Activated naive CD8-positive, alpha-beta T cell treated with anti-CD3 and anti-CD28 coated beads, Interleukin-2, amount 10 ng/mL, durations not matched to agents 7 days and 5 days (primary cell): ENCODE measurements at regions not wholly inside any gene's neighbourhood (a gene's known extent, or its start where the extent isn't known, plus 50 kb on each side); places are given as distances from the start of the nearest gene placed in this dataset.
"Not testable (repeated sequence)": the region's sequence is repeated elsewhere in the genome, so short reads cannot be mapped to it uniquely, and the experiment has no call there.

Experiments used
- ATAC-seq: fragments of 150-1000 bp; cut with Tn5 transposase; one replicate; pipeline ENCODE4 v1.10.0; 2021; ENCODE audit warnings: low read depth, moderate library complexity
- POLR2A ChIA-PET: fragments of 350-600 bp; sonication (Branson Sonifier 250); formaldehyde crosslinking; loops from one replicate; lab custom pipeline; 2021; ENCODE audit warnings: antibody characterized with exemption; lab: Charles Lee
- DNase-seq: peaks from one replicate; pipeline ENCODE4 v3.0.0; 2021
- H3K27ac Mint-ChIP-seq: one replicate; pipeline ENCODE4 v1.8.0; 2022; ENCODE audit warnings: mild to moderate bottlenecking, mixed read lengths
- H3K27me3 Mint-ChIP-seq: one replicate; pipeline ENCODE4 v1.8.0; 2022; ENCODE audit warnings: mild to moderate bottlenecking, moderate library complexity, mixed read lengths
- H3K36me3 Mint-ChIP-seq: one replicate; pipeline ENCODE4 v1.8.0; 2021; ENCODE audit warnings: mild to moderate bottlenecking, mixed read lengths
- H3K4me1 Mint-ChIP-seq: one replicate; pipeline ENCODE4 v1.8.0; 2021; ENCODE audit warnings: mixed read lengths
- H3K4me3 Mint-ChIP-seq: one replicate; pipeline ENCODE4 v1.8.0; 2022; ENCODE audit warnings: mild to moderate bottlenecking, moderate library complexity, mixed read lengths
- H3K9me3 Mint-ChIP-seq: one replicate; pipeline ENCODE4 v1.8.0; 2021; ENCODE audit warnings: mixed read lengths

DNA sequence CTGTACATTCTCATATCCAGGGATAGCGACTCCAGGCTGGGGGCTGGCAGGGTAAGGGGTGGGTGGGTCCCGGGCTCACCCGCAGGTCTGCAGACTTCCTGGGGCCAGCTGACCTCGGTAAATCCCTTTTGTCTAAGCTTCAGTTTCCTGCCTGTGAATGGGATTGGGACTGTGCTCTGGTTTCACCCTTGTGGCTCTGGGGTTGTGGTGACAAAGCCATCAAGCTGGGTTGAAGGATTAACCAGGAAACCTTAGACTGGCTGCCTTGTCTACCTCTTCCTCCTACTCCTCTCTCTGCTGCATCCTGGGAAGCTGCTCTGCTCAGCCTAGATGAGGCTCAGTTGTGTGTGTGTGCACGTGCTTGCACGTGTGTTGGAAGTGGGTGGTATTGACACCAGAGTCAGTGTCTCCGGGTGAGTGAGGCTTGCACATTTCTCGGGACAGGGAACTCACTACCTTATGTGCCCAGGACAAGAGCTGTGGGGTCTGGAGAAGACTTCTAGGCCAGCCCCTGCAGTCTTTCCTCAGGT lies 3078.6 kb downstream of the RPIA start:
- ATAC-seq, H3K36me3 Mint-ChIP-seq, DNase-seq, H3K4me3 Mint-ChIP-seq, H3K27ac Mint-ChIP-seq, H3K9me3 Mint-ChIP-seq, H3K4me1 Mint-ChIP-seq, H3K27me3 Mint-ChIP-seq, POLR2A ChIA-PET: not testable (repeated sequence)

DNA sequence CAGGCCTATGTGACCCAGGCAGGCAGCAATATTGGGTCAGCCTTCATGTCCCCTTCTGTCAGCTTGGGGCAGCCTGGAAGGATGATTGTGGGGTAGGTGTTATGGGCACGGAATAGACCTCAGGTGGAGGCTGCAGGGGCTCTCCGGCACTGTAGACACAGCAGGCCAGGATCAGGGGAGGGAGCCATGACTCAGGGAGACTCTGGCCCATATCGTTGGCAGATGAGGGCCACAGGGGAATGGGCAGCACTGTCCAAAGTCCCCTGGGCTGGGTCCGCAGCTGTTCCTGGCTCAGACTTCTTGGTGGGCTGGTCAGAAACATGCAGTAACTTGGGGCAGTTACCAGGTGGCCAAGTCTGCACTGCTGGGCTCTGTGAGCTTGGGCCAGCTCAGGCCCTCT lies 3080.1 kb downstream of the RPIA start:
- ATAC-seq, H3K27ac Mint-ChIP-seq, H3K9me3 Mint-ChIP-seq, H3K4me3 Mint-ChIP-seq, H3K4me1 Mint-ChIP-seq, H3K36me3 Mint-ChIP-seq, H3K27me3 Mint-ChIP-seq, POLR2A ChIA-PET, DNase-seq: not testable (repeated sequence)

DNA sequence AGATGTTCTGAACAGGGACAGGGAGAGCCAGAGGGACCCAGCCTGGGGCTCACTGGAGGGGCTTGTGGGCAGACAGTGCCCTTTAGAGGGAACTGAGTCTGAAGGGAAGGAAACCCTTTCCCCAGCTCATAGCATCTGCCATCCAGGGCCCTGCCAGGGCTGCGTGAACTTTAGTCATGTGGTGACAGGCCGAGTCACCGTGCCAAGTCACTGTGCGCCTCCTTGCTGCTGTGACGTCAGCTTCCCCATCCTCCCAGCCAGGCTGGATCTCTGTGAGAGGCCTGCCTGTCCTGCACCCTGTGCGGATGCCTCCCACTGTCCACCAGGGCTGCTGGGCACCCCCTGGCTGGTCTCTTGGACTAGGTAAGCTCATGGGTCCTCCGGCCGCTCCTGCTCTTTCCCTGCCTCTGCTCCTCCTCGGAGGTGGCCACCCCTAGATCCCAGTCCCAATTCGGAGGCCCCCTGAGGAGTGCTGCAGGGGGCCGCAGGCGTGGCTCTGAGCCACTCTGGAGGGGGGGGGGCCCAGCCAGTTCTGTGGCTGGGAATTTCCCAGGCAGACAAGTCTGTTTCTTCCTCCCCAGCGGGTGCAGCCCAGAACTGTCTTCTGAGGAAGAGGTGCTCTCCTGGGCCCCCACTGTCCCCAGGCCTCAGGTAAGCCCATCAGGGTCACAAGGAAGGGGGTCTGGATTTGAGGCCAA lies 3080.9 kb downstream of the RPIA start:
- H3K27me3 Mint-ChIP-seq, ATAC-seq, H3K36me3 Mint-ChIP-seq, DNase-seq, H3K27ac Mint-ChIP-seq, H3K4me3 Mint-ChIP-seq, POLR2A ChIA-PET, H3K9me3 Mint-ChIP-seq, H3K4me1 Mint-ChIP-seq: not testable (repeated sequence)

DNA sequence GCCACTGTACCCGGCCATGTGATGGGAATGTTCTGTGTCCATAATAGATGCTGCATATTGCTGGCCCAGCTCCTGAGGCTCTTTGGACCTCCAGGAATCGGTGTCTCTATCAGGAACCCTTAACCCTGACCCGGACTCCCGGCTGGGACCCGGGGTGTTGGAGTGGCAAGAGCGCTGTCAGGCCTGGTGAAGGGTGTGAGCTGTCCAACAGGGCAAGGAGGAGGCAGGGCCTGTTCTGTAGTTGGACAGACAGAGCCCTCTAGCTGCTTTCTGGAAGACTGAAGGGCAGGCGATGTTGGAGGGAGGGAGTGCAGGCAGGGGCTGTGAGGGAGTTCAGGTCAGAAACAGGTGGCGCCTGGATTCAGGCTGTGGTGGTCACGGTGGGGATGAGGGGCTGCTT lies 3082.3 kb downstream of the RPIA start:
- H3K4me1 Mint-ChIP-seq, H3K9me3 Mint-ChIP-seq, H3K27ac Mint-ChIP-seq, H3K4me3 Mint-ChIP-seq, DNase-seq, POLR2A ChIA-PET, H3K36me3 Mint-ChIP-seq, ATAC-seq, H3K27me3 Mint-ChIP-seq: not testable (repeated sequence)

DNA sequence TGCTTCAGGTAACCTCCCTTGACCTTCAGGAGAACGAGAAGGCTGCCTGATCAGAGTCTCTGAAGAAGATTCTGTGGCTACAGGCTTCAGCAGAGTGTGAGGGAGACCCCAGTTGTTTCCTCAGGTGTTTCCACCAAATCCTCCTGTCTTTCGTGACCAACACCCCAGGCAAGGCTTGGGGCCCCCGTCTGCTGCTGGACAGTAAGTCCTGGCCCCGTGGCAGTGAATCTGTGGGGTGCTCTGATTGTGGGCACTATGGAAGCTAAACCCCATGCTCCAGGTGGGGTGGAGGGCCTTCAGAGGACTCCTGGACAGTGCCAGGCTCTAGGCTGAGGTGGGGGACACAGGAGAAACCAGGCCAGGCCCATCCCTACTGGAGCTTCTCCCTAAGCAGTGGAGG lies 3083.7 kb downstream of the RPIA start:
- POLR2A ChIA-PET, H3K36me3 Mint-ChIP-seq, ATAC-seq, H3K27ac Mint-ChIP-seq, H3K27me3 Mint-ChIP-seq, DNase-seq, H3K9me3 Mint-ChIP-seq, H3K4me1 Mint-ChIP-seq, H3K4me3 Mint-ChIP-seq: not testable (repeated sequence)

DNA sequence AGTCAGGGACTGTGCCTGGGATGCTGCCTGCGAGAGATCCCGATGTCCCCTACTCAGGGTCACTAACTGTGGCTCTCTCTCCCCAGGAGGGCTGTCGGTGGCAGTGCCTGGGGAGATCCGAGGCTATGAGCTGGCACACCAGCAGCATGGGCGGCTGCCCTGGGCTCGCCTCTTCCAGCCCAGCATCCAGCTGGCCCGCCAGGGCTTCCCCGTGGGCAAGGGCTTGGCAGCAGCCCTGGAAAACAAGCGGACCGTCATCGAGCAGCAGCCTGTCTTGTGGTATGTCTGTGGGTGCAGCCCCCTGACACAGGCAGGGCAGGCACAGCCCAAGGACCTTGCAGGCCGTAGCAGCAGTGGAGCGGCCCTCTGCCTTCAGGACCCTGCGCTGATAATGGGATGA lies 3088.9 kb downstream of the RPIA start:
- H3K4me1 Mint-ChIP-seq, H3K9me3 Mint-ChIP-seq, POLR2A ChIA-PET, ATAC-seq, H3K27ac Mint-ChIP-seq, H3K4me3 Mint-ChIP-seq, H3K27me3 Mint-ChIP-seq, DNase-seq, H3K36me3 Mint-ChIP-seq: not testable (repeated sequence)

DNA sequence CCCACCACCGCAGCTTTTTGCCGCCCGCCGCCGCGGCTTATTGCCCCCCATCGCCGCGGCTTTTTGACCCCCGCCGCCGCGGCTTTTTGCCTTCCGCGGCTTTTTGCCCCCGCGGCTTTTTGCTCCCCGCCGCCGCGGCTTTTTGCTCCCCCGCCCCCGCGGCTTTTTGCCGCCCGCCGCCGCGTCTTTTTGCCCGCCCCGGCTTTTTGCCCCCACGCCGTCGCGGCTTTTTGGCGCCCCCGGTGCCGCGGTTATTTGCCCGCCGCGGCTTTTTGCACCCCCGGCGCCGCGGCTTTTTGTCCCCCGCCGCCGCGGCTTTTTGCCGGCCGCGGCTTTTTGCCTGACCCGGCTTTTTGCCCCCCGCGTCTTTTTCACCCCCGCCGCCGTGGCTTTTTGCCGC lies 3061.8 kb upstream of the TEKT4 start:
- H3K4me1 Mint-ChIP-seq, H3K36me3 Mint-ChIP-seq, H3K4me3 Mint-ChIP-seq, H3K27ac Mint-ChIP-seq, H3K9me3 Mint-ChIP-seq, ATAC-seq, H3K27me3 Mint-ChIP-seq, POLR2A ChIA-PET: not testable (repeated sequence)
- peak; percentile 19 for DNase-seq

DNA sequence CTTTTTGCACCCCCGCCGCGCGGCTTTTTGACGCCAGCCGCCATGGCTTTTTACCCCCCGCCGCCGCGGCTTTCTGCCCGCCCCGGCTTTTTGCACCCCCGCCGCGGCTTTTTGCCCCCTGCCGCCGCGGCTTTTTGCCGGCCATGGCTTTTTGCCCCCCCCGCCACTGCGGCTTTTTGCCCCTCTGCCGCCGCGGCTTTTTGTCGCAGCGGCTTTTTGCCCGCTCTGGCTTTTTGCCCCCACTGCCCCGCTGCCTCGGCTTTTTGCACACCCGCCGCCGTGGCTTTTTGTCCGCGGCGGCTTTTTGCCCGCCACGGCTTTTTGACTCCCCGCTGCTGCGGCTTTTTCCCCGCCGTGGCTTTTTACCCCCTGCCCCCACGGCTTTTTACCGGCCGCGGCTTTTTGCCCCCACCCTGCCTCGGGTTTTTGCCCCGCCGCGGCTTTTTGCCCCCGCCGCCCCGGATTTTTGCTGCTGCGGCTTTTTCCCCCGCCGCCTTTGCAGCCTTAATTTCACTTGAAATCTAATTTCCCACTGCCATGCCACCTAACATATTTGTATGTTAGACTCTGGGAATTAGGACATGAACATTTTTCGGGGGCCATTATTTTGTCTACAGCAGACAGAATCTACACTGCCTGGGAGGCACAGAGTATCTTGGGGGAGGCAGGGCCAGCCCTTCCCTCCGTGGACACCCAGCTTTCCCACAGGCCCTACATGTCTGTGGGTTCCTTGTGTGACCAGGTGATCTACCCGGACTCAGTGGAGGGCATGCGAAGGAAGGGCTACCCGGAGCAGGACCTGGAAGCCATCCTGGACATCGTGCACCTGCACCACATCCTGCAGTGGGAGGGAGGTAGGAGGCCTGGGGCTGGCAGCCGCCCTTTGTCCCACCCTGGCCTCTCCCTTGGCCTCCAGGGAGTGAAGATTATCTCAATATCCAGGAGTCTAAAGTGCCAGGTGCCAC lies 3031.0 kb upstream of the TEKT4 start:
- POLR2A ChIA-PET = no interaction called here
- Mint-ChIP-seq H3K27me3 (peaks cover 11% of the 10 kb centered on the region), H3K36me3 (no peaks in the 10 kb centered on the region), H3K9me3 (no peaks in the 10 kb centered on the region), H3K4me3 (no peak overlapping the region), H3K27ac (no peak overlapping the region), H3K4me1 (no peaks in the 10 kb centered on the region)
- ATAC-seq (no peak), DNase-seq (no peak)

DNA sequence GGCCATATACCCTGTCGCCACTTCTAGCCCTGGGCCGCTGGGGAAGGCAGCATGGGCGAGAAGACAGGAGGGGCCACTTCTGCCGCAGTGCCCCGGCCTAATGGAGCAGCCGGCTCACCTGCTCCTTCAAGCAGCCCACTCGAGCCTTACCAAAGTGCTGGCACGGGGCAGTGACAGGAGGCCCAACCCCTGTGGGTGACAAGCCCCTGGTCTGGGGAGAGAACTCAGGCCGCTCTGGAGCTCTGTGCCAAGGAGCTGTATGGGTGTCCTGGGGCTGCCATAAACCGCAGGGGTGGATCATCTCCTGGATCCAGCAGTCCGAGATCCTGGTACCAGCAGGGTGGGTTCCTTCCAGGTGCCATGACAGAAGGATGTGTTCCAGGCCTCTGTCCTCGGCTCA lies 3029.0 kb upstream of the TEKT4 start:
- H3K27ac Mint-ChIP-seq, H3K4me3 Mint-ChIP-seq, H3K9me3 Mint-ChIP-seq, POLR2A ChIA-PET, DNase-seq, H3K4me1 Mint-ChIP-seq, ATAC-seq, H3K36me3 Mint-ChIP-seq: not testable (repeated sequence)
- H3K27me3 Mint-ChIP-seq = peaks cover 11% of the 10 kb centered on the region

DNA sequence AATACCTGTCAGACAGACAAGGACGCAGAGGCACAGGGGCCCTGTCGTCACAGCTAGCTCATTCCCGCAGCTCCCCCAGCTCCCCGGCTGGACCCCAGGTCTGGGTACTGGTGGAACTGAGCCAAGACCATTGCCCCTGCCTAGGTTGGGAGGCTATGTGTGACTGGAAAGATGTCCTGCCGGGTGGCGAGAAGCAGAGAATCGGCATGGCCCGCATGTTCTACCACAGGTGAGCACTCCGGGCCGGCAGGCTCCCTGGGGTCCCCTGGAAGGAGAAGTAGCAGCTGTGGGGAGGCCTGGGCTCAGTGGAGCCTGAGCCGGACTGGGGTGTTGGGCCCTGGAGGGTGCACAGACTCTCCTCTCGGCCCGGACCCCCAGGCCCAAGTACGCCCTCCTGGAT lies 3028.3 kb upstream of the TEKT4 start:
- H3K4me1 Mint-ChIP-seq, DNase-seq, POLR2A ChIA-PET, H3K9me3 Mint-ChIP-seq, H3K4me3 Mint-ChIP-seq, H3K27ac Mint-ChIP-seq, H3K36me3 Mint-ChIP-seq, ATAC-seq: not testable (repeated sequence)
- H3K27me3 Mint-ChIP-seq = peaks cover 11% of the 10 kb centered on the region

DNA sequence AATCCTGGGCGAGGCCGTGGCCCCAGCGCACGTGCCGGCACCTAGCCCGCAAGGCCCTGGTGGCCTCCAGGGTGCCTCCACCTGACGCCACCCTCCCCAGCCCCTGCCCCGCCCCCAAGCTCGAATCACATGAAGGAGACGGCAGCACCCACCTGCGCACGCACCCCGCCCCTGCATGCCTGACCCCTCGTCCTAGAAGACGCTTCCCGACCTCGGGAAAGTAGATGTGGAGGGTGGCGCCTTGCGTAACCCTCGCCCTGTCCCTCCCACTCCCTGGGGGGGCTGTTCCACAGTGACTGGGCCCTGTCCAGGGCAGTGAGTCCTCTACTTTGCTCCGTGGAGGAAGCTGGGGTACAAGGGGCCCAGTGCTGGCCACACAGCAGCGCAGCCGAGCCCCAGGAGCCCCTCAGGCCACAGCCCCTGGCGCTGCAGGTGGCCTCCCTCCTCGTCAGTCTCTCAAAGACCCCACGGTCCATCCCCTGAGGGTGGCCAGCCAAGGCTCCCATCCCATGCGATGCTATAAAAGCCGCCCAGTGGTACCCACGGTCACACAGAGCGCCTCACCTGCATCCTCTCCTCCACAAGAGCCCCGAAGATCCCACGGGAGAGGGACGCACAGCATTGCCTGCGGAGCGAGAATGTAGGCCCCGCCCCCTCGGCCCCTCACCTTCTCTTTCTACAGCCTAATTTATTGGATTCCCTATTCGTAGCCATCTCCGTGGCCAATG lies 3027.3 kb upstream of the TEKT4 start:
- H3K27ac Mint-ChIP-seq, H3K4me3 Mint-ChIP-seq, H3K36me3 Mint-ChIP-seq, H3K4me1 Mint-ChIP-seq, DNase-seq, H3K9me3 Mint-ChIP-seq, ATAC-seq, POLR2A ChIA-PET: not testable (repeated sequence)
- H3K27me3 Mint-ChIP-seq = peaks cover 11% of the 10 kb centered on the region

DNA sequence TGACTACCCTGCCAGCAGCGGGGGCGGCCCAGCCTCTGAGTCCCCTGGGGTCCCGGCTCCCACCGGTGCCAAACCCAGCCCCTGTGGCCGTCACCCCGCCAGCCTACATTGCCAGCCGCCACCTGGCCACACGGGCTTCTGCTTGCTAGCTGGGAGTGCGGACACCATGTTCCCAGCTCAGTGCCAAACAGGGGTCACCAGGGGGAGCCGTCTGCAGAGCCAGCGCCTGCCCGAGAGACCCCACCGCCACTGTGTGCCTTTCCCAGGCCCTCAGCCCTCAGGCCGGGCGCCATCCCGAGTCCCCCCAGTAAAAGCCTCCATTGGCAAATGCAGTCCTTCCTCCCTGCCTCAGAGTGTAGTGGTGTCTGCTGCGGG lies 3026.8 kb upstream of the TEKT4 start:
- H3K27me3 Mint-ChIP-seq = peaks cover 11% of the 10 kb centered on the region
- ATAC-seq, POLR2A ChIA-PET, H3K4me1 Mint-ChIP-seq, DNase-seq, H3K36me3 Mint-ChIP-seq, H3K4me3 Mint-ChIP-seq, H3K27ac Mint-ChIP-seq, H3K9me3 Mint-ChIP-seq: not testable (repeated sequence)

DNA sequence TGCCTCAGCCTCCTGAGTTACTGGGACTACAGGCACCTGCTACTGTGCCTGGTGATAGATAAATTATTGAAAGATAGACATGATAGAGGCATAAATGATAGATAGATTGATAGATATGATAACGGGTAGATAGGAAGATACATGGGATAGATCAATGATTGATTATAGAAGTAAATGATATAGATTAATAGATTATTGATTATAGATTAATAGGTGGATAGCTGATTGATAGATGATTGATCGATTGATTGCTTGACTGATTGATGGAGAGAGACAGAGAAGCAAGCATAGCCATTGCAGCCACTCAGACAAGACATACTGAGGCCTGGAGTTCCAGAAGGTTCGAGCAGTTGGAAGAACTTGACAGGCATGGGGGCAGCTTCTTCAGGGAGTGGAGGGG lies 3024.8 kb upstream of the TEKT4 start:
- H3K27me3 Mint-ChIP-seq, H3K4me3 Mint-ChIP-seq, ATAC-seq, H3K9me3 Mint-ChIP-seq, DNase-seq, H3K27ac Mint-ChIP-seq, POLR2A ChIA-PET, H3K36me3 Mint-ChIP-seq, H3K4me1 Mint-ChIP-seq: not testable (repeated sequence)
